ENCODE measurements at regions not wholly inside any gene's neighbourhood (a gene's known extent, or its start where the extent isn't known, plus 50 kb on each side); places are given as distances from the start of the nearest gene placed in this dataset.
A peak's percentile ranks its signal among the peaks of the same experiment; 100 is the strongest.
"Not testable (repeated sequence)": the region's sequence is repeated elsewhere in the genome, so short reads cannot be mapped to it uniquely, and the experiment has no call there.

DNA sequence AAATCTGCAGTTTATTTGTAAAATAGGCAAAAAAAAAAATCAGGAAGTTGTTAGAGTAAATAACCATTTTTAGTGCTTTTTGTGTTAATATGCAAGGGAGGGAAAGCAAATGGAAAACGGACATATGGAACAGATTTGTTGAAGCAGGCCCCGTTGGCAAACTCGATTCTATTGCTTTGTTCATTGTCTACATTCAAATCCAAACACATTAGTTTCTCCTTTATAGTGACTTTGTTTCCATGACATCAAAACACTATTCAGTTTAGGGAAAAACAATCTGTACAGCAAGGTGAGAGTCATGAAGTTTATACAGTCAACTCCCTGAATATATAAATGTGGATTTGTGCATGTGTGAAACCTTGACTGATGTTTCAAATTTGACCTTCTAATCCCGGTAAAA, 142.2 kb downstream of the FAM47A start:
- DNase-seq (ENCODE audit: extremely low read depth in 1 of 11, low read depth in 9 of 11, low spot score in 4 of 11): no peak

DNA sequence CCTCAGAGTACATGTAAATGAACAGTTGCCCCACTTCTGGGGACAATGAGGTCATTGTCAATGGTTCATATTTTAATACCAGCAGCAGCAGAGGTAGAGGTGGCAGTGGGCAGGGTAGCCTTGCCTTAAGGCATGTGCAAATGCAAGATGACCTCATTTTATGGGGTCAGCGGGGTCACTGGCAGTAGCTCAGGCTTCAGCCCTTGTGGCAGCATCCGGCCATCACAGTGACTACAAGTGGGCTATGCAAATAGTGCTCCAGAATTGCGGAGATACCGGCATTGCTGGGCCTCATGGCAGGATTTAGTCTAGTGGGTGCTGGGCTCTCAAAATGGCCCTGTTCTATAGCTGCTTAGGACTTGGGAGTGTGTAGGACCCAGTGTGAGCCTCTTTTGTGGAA, 144.7 kb downstream of the FAM47A start:
- no peak for DNase-seq (ENCODE audit: extremely low read depth in 1 of 11, low read depth in 9 of 11, low spot score in 4 of 11)

DNA sequence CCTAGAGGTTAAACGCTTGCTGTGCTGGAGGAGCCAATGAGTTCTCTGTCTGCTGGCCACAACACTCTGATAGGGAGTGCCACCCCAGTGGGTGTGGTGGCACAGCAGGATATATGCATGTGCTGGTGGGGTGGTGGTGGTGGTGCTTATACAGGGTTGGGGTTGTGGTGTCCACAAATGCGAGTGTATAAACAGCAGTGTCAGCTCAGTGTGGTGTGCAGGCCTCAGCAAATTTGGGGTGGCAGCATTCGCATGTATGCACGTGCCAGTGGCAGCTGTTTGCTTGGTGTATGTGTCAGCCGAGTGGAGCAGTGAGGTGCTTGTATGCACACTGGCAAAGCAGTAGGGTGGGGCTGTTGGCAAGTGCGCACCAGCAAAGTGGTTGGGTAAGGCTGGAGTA, 157.4 kb downstream of the FAM47A start:
- DNase-seq (ENCODE audit: extremely low read depth in 1 of 11, low read depth in 9 of 11, low spot score in 4 of 11): no peak

DNA sequence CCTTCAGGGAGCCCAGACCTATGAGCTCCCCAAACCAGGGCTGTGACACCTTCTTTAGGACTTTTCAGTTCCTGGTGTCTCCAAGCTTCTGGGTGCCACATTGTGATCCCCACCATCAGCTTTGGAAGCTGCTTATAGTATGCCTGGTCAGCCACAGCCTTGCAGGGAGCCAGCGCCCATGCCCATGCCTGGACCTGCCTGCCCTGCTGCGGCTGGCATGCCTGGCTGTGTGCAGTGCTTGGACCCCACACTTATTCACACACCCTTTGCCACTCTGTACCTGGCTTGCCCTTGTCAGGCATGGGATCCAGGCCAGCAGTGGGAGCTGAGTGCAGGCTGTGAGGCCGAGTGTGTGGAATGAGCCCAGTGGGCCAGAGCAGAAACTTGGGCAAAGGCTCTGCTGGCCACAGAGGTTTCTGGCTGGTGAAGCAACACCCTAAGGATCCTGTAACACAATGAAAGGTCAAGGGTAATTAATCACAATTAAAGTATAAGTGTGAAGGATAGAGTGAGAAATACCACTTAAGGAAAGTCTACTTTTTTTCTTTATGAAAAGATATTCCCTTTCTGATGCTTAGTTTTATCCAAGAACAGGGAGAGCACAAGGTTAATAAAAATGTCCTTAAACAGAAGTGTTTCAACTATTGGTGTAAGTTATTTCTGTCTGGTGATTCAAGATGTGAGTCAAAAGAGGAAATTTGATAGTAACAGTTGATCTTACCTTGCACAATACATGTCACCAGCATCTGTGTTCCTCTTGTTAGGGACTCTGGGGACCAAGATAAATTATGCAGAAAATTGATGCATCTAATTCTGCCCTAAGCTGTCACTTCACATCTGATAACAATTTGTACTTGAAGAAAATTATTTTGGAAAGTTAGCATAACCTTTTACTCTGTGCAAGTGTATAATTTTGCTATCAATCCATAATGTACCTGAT, 161.8 kb downstream of the FAM47A start:
- no peak for DNase-seq (ENCODE audit: extremely low read depth in 1 of 11, low read depth in 9 of 11, low spot score in 4 of 11)

DNA sequence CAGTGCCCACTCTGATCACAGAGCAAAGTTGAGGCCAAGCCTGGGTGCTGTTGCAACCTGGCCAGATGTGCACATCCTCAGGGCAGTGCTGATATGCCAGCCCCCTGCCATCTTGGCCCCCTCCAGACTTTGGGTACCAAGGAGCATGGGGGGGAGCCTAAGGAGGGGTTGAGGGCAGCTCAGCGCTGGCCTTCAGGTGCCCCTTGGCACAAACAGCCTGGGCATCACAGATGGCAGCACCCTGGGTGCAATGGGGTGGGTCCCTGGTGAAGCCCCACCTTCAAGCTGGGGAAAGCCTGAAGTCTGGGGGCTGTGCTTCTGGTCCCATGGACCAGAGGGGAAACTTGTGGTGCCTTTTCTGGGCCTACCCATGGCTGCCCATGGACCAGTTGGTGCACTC, 163.0 kb downstream of the FAM47A start:
- DNase-seq (ENCODE audit: extremely low read depth in 1 of 11, low read depth in 9 of 11, low spot score in 4 of 11): no peak

DNA sequence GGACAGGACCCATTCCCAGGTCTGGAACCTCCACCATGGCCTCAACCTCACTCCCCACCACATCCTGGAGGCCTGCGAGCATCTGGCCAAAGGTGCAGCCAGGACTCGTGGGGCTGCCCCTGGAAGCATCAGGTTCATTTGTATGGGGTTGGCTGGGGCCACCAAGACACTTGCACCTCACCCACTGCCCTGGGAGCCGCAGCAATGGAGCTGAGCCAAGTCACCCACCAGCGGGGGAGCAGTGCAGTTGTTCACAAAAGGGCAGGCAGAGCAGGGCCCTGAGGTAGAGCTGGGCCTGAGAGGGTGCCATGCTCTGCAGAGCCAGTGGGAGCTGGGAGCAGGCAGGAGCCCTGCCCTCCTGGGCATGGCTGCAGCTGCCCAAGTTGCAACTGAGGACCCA, 163.5 kb downstream of the FAM47A start:
- DNase-seq (ENCODE audit: extremely low read depth in 1 of 11, low read depth in 9 of 11, low spot score in 4 of 11): no peak

DNA sequence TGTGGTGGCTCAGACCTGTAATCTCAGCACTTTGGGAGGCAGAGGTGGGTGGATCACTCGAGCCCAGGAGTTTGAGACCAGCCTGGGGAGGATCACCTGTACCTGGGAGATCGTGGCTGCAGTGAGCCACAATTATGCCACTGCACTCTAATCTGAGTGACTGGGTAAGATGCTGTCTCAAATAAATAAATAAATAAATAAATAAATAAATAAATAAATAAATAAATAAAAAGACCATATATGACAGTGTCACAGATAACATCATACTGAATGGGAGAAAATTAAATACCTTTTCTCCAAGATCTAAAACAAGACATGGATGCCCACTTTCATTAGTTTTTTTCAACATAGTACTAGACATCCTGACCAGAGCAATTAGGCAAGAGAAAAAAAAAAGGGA, 182.8 kb downstream of the FAM47A start:
- no peak for DNase-seq (ENCODE audit: extremely low read depth in 1 of 11, low read depth in 9 of 11, low spot score in 4 of 11)

DNA sequence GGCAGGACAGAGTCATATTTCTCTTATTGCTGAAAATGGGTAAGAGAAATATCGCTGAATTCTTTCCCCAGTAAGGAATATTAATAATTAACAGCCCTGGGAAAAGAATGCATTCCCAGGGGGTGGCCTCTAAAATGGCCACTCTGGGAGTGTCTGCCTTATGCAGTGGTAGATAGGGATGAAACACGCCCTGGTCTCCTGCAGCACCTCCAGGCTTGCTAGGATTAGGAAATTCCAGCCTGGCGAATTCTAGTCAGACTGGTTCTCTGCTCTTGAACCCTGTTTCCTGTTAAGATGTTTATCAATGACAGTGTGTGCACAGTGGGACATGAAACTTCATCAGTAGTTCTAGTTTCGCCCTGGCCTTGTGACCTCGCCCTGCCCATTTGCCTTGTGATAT, 205.9 kb downstream of the FAM47A start:
- DNase-seq (ENCODE audit: extremely low read depth in 1 of 11, low read depth in 9 of 11, low spot score in 4 of 11): not testable (repeated sequence)

DNA sequence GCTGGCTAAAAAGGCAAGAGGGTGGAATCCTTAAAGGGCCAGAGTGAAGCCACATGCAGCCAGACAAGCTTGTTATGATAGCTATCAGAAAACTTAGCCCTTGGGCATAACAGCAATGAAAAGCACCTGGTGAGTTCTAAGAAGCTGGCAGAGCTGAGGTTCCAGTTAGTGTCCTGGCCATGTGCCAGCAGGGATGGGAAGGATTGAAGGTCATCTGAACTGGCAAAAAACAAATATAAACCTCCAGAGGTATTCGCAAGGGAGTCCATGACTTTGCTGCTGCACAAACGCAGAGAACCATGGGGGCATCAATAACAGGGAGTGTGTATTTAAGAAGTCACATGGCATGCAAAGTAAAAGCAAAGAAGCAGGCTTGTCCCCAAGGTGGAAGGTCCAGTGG, 208.9 kb downstream of the FAM47A start:
- no peak for DNase-seq (ENCODE audit: extremely low read depth in 1 of 11, low read depth in 9 of 11, low spot score in 4 of 11)

DNA sequence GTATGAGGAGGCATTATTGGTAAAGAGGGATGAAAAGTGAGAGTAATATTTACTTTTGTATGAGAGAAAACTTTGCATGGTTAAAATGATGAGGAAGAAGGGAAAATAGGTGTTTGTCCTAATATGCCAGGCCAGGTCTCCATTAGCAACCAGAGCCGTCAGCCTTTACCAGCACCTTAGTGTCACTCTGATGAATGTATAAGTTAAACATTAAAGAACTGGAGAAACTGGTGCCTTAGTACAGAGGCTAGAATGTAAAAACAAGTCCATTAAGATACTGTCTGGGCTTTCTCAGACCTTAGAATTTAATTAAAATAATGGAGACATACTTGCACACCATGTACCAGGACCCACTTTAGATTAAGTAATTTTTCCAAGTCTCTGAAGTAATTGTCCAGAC, 222.3 kb downstream of the FAM47A start:
- DNase-seq (ENCODE audit: extremely low read depth in 1 of 11, low read depth in 9 of 11, low spot score in 4 of 11): peak in 2 of 11 donors; percentile 15

DNA sequence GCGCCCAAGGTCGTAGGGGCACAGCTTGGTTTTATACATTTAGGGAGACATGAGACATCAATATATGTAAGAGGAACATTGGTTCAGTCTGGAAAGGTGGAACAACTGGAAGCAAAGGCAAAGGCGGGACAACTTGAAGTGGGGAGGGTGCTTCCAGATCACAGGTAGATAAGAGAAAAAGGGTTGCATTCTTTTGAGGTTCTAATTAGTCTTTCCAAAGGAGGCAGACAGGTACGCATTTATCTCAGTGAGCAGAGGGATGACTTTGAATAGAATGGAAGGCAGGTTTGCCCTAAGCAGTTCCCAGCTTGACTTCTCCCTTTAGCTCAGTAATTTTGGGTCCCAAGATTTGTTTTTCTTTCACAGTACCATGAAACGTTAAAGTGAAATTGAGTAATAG, 223.2 kb downstream of the FAM47A start:
- DNase-seq (ENCODE audit: extremely low read depth in 1 of 11, low read depth in 9 of 11, low spot score in 4 of 11): no peak

DNA sequence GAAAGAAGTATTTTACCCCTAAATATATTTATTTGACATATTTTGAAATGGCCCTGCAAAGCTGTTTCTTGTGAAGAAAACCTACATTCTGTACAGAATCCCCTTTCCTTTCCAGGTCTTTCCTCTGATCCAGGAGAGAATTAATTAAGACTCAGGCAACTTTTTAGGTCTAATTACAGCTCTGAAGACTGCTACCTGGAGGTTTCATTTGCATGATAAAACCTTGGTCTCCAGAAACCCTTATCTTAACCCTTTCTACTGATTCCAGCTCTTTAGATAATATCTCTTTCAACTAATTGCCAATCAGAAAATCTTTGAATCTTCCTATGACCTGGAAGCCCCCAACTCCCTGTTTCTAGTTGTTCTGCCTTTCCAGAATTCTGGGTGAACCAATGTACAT, 224.0 kb downstream of the FAM47A start:
- DNase-seq (ENCODE audit: extremely low read depth in 1 of 11, low read depth in 9 of 11, low spot score in 4 of 11): no peak

DNA sequence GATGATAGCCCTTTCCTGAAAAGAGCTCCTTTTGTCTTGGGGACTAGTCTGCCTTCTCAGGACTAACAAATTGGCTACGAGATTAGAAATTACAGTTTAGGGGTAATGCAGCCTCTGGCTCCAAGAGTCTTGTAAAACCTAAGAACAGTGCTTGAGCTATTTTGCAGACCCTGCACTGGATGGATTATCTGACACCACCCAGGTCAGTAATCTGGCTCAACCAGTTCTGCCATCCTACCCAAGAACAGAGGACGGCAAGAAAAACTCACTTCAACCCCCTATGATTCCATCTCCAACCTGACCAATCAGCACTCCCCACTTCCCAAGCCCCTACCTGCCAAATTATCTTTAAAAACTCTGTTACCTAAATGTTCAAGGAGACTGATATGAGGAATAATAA, 225.1 kb downstream of the FAM47A start:
- DNase-seq (ENCODE audit: extremely low read depth in 1 of 11, low read depth in 9 of 11, low spot score in 4 of 11): no peak

DNA sequence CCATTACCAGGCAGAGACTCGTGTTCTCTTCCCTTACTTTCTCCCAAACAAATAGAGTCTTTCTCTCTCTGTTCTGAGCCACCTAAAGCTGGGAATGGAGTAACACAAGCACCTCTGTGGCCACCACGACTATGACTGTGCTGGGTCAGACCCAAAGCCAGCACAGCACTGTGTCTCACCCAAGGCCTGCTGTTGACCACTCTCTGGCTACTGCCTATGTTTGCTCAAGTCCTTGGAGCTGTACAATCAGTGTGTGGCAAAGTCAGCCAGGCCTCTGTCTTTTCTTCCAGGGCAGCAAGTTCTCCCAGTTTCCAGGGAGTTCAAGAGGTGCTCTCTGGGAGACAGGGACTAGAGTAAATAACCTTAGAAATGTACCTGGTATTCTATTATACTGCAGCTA, 239.4 kb downstream of the FAM47A start:
- DNase-seq (ENCODE audit: extremely low read depth in 1 of 11, low read depth in 9 of 11, low spot score in 4 of 11): no peak

DNA sequence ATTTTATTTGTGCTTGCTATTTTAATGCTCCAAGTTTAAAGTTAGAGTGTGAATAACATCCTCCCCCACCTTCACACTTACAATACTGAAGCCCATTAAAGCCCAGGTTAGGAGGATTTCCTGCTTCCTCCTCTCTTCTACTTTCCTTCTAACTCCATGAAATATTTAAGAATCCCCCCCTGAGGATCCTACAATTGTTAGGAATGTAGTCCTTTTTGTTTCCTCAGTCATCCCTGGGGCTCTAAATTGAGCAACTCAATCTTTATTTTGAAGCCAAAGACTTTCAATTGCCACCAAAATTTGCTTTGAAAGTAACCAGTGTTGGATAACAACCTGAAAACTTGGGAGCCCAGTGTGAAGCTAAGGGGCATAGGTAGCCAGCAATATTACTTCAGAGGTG, 276.9 kb downstream of the FAM47A start:
- no peak for DNase-seq (ENCODE audit: extremely low read depth in 1 of 11, low read depth in 9 of 11, low spot score in 4 of 11)

DNA sequence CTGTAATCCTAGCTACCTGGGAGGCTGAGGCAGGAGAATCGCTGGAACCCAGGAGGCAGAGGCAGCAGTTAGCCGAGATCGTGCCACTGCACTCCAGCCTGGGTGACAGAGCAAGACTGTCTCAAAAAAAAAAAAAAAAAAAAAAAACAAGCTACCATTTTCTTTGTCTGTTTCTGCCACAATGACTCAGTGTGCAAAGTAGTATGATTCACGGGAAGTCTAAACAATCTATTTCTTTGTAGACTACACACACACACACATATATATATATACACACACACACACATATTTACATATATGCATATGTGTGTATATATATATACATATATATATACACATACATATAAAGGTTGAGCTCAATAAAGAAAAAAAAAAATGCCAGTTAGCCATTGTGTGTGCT, 280.0 kb downstream of the FAM47A start:
- not testable (repeated sequence) for DNase-seq (ENCODE audit: extremely low read depth in 1 of 11, low read depth in 9 of 11, low spot score in 4 of 11)

DNA sequence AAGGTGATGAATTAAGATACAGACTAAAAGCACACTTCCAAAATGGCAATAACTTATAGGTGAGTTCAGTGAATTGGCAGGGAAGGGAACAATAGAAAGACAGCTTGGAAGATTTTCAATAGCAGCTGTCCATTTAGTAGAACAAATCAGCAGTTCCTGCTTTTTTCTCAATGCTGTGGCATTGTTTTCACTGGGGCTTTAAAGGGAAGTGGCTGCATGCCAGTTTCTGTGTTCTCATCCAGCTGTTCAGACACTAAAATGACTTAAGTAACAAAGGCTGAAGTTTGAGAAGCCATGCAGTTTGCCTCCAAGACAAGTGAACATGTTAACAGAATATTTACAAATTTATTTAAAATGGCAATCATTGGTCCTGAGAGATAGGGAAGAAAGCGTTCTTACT, 291.9 kb downstream of the FAM47A start:
- peak in 8 of 11 donors; percentile 2 to 23 (median 11) for DNase-seq (ENCODE audit: extremely low read depth in 1 of 11, low read depth in 9 of 11, low spot score in 4 of 11)

DNA sequence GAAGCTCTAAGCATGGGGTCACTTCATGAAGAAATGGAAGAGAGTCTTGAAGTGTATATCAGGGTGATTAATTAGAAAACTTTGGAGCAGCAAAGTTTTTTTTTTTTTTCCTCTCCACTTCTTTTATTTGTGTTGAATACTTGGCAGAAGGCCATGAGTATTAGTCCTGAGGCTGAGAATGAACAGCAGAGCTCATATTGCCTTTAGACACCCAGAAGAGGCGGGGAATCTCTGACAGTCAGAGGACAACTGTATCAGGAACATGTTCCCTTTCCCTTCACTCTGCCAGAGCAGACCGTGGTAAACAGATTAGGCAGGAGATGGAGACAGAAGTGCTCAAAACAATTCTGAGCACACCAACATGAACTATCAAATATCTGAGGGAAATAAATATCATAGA, 300.9 kb downstream of the FAM47A start:
- DNase-seq (ENCODE audit: extremely low read depth in 1 of 11, low read depth in 9 of 11, low spot score in 4 of 11): no peak

DNA sequence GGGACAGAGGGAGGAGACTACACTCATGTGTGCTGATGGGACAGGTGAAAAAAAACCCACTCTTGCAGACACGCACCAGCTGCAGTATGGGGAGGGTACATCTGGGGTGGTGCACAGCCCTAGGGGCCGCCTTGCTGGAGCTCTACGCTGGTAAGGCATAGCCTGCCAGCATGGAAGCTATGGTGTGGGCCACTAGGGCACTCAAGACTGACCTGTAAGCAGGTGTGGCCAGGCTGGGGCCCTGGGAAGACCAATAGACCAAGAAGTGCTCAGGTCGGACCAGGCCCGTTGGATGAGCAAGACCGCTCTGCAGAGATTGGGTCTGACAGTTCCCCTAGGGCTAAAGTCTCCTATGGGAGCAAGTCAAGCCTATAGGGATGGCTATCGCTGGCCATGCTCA, 314.8 kb downstream of the FAM47A start:
- DNase-seq (ENCODE audit: extremely low read depth in 1 of 11, low read depth in 9 of 11, low spot score in 4 of 11): no peak

DNA sequence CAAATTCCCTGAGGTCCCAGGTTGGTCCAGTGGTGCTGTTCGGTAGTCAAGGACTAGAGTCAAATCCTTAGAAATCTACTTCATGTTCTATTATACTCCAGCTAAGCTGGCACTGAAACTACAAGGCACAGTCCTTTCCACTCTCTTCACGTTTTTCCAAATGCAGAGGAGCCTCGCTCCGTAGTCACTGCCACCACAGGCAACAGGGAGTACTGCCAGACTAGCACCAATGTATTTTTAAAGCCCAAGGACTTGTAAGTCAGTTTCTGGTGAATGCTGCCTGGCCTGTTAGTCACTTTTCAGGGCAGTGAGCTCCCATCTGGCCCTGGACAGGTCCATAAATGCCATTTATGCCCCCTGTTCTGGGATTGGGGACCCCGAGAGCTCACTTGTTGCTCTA, 323.5 kb downstream of the FAM47A start:
- DNase-seq (ENCODE audit: extremely low read depth in 1 of 11, low read depth in 9 of 11, low spot score in 4 of 11): no peak

DNA sequence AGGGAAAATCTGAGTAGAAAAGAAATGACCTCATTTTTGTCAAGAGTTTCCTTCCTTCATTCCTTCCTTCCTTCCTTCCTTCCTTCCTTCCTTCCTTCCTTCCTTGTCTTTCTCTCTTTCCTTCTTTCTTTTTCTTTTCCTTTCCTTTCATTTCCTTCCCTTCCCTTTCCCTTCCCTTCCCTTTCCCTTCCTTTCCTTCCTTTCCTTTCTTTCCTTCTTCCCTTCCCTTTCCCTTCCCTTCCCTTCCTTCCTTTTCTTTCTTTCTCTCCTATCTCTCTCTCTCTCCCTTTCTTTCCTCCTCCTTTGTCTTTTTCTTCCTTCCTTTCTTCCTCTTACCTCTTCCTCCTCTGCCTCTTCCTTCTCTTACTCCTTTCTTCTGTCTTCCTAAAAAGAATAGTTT, 347.6 kb downstream of the FAM47A start:
- DNase-seq (ENCODE audit: extremely low read depth in 1 of 11, low read depth in 9 of 11, low spot score in 4 of 11): no peak

Measured in renal cortex interstitium (tissue), 11 donors.